ENCODE measurements at regions not wholly inside any gene's neighbourhood (a gene's known extent, or its start where the extent isn't known, plus 50 kb on each side); places are given as distances from the start of the nearest gene placed in this dataset.
A peak's percentile ranks its signal among the peaks of the same experiment; 100 is the strongest.

- TF ChIP-seq ZBED4 (CRISPR knock-in tag; IDR thresholded peaks at IDR 0.05; ENCODE audit: borderline replicate concordance) (no peak), KLF13 (CRISPR knock-in tag; IDR thresholded peaks at IDR 0.05) (no peak), ZNF546 (CRISPR knock-in tag; conservative IDR thresholded peaks at IDR 0.05) (no peak), RFX3 (CRISPR knock-in tag; IDR thresholded peaks at IDR 0.05) (no peak), MZF1 (CRISPR knock-in tag; IDR thresholded peaks at IDR 0.05; ENCODE audit: borderline replicate concordance) (no peak), SRY (CRISPR knock-in tag; IDR thresholded peaks at IDR 0.05) (peak; percentile 66; the same call in 1 of the 2 replicates), BORCS8-MEF2B (CRISPR knock-in tag; IDR thresholded peaks at IDR 0.05) (peak; percentile 17; the same call in 1 of the 2 replicates), ZNF256 (CRISPR knock-in tag; conservative IDR thresholded peaks at IDR 0.05) (0 out of 2 replicates have a peak, but pooled peaks have one; percentile 12), ZBTB33 (CRISPR knock-in tag; IDR thresholded peaks at IDR 0.05) (peak; percentile 89), SATB2 (CRISPR knock-in tag; IDR thresholded peaks at IDR 0.05) (0 out of 2 replicates have a peak, but pooled peaks have one; percentile 13), ZBTB8A (CRISPR knock-in tag; IDR thresholded peaks at IDR 0.05; ENCODE audit: borderline replicate concordance, low read depth) (0 out of 2 replicates have a peak, but pooled peaks have one; percentile 85), MTF2 (CRISPR knock-in tag; IDR thresholded peaks at IDR 0.05; ENCODE audit: borderline replicate concordance) (peak; percentile 69; the same call in 1 of the 2 replicates), ELF4 (CRISPR knock-in tag; IDR thresholded peaks at IDR 0.05; ENCODE audit: borderline replicate concordance) (0 out of 2 replicates have a peak, but pooled peaks have one; percentile 7), ZNF276 (CRISPR knock-in tag; IDR thresholded peaks at IDR 0.05; ENCODE audit: low read depth) (peak; percentile 22; the same call in 1 of the 2 replicates), ZBTB4 (CRISPR knock-in tag; IDR thresholded peaks at IDR 0.05; ENCODE audit: borderline replicate concordance) (peak; percentile 96; the same call in 1 of the 2 replicates), ZNF615 (CRISPR knock-in tag; IDR thresholded peaks at IDR 0.05; ENCODE audit: borderline replicate concordance) (0 out of 2 replicates have a peak, but pooled peaks have one; percentile 11), KDM3A (CRISPR knock-in tag; IDR thresholded peaks at IDR 0.05; ENCODE audit: low read depth) (no peak)
These were observed 78.4 kb upstream of the GSE1 start (continued) for GRCh38 chr16:85534536-85535351.
